ENCODE measurements at regions not wholly inside any gene's neighbourhood (a gene's known extent, or its start where the extent isn't known, plus 50 kb on each side); places are given as distances from the start of the nearest gene placed in this dataset.
A peak's percentile ranks its signal among the peaks of the same experiment; 100 is the strongest.

GRCh38 chr3:107242579-107242978, 134.7 kb upstream of the CCDC54 start:
- DNase-seq (ENCODE audit: low read depth, low spot score) = no peak
- peak overlapping the region; percentile 97 for H3K4me3 ChIP-seq (ENCODE audit: low read depth, low read length)
- in situ Hi-C loops (cut with HindIII; ENCODE audit: low sequenced_read_pairs) = no loop called here
- no peak for TF ChIP-seq CTCF (IDR thresholded peaks at IDR 0.05; ENCODE audit: low read depth, low read length)

GRCh38 chr3:107247116-107247515, 130.1 kb upstream of the CCDC54 start:
- H3K4me3 ChIP-seq (ENCODE audit: low read depth, low read length) = no peak overlapping the region
- TF ChIP-seq CTCF (IDR thresholded peaks at IDR 0.05; ENCODE audit: low read depth, low read length) = no peak
- no peak for DNase-seq (ENCODE audit: low read depth, low spot score)
- in situ Hi-C loops (cut with HindIII; ENCODE audit: low sequenced_read_pairs) = no loop called here

GRCh38 chr3:107249132-107249531, 128.1 kb upstream of the CCDC54 start:
- in situ Hi-C loops (cut with HindIII; ENCODE audit: low sequenced_read_pairs) = no loop called here
- no peak for DNase-seq (ENCODE audit: low read depth, low spot score)
- no peak overlapping the region for H3K4me3 ChIP-seq (ENCODE audit: low read depth, low read length)
- TF ChIP-seq CTCF (IDR thresholded peaks at IDR 0.05; ENCODE audit: low read depth, low read length) = no peak

GRCh38 chr3:107250221-107250620, 127.0 kb upstream of the CCDC54 start:
- H3K4me3 ChIP-seq (ENCODE audit: low read depth, low read length) = no peak overlapping the region
- no peak for TF ChIP-seq CTCF (IDR thresholded peaks at IDR 0.05; ENCODE audit: low read depth, low read length)
- no peak for DNase-seq (ENCODE audit: low read depth, low spot score)
- in situ Hi-C loops (cut with HindIII; ENCODE audit: low sequenced_read_pairs) = no loop called here

- H3K4me3 ChIP-seq (ENCODE audit: low read depth, low read length) = no peak overlapping the region
- in situ Hi-C loops (cut with HindIII; ENCODE audit: low sequenced_read_pairs) = no loop called here
- no peak for TF ChIP-seq CTCF (IDR thresholded peaks at IDR 0.05; ENCODE audit: low read depth, low read length)
- no peak for DNase-seq (ENCODE audit: low read depth, low spot score)
Observed at GRCh38 chr3:107251819-107252218, 125.4 kb upstream of the CCDC54 start.

GRCh38 chr3:107256963-107257362, 120.3 kb upstream of the CCDC54 start:
- in situ Hi-C loops (cut with HindIII; ENCODE audit: low sequenced_read_pairs) = no loop called here
- H3K4me3 ChIP-seq (ENCODE audit: low read depth, low read length) = no peak overlapping the region
- no peak for DNase-seq (ENCODE audit: low read depth, low spot score)
- no peak for TF ChIP-seq CTCF (IDR thresholded peaks at IDR 0.05; ENCODE audit: low read depth, low read length)

GRCh38 chr3:107258300-107258699, 118.9 kb upstream of the CCDC54 start:
- TF ChIP-seq CTCF (IDR thresholded peaks at IDR 0.05; ENCODE audit: low read depth, low read length) = no peak
- in situ Hi-C loops (cut with HindIII; ENCODE audit: low sequenced_read_pairs) = no loop called here
- DNase-seq (ENCODE audit: low read depth, low spot score) = no peak
- H3K4me3 ChIP-seq (ENCODE audit: low read depth, low read length) = no peak overlapping the region
